Upper lobe of right lung (tissue), 1 donor: ENCODE measurements at regions not wholly inside any gene's neighbourhood (a gene's known extent, or its start where the extent isn't known, plus 50 kb on each side); places are given as distances from the start of the nearest gene placed in this dataset.

ENCODE experiments used
- ATAC-seq: fragments of 200-7000 bp; cut with Tn5 transposase; one replicate; pipeline ENCODE4 v1.9.1; 2020; ENCODE audit warnings: mild to moderate bottlenecking, moderate library complexity
- DNase-seq: peaks from one replicate; pipeline ENCODE4 v3.0.0-alpha.2; 2020
- H3K27ac ChIP-seq: fragments of 200-600 bp; one replicate; pipeline ENCODE4 v1.8.0; 2022
- H3K27me3 ChIP-seq: fragments of 200-600 bp; one replicate; pipeline ENCODE4 v1.8.0; 2022; ENCODE audit warnings: mild to moderate bottlenecking
- H3K36me3 ChIP-seq: fragments of 200-600 bp; one replicate; pipeline ENCODE4 v1.8.0; 2022
- H3K4me1 ChIP-seq: fragments of 200-600 bp; one replicate; pipeline ENCODE4 v1.8.0; 2022
- H3K4me3 ChIP-seq: fragments of 200-600 bp; one replicate; pipeline ENCODE4 v1.8.0; 2022; ENCODE audit warnings: mild to moderate bottlenecking
- H3K9me3 ChIP-seq: fragments of 200-600 bp; one replicate; pipeline ENCODE4 v1.8.0; 2022
- CTCF ChIP-seq: fragments of 200-600 bp; IDR thresholded peaks from one replicate; pipeline ENCODE4 v1.8.0; 2022; ENCODE audit warnings: antibody characterized with exemption
- intact Hi-C: fragments of 100-400 bp; cut with DNase I; formaldehyde crosslinking; loops from one replicate; pipeline ENCODE4 v1.11.0; 2022
- donor health status: DM: no; HTN: yes; CAD: no; lungs with severe emphysema.

GRCh38 chr12:97968641-97969197, 506.1 kb downstream of the RMST start:
- intact Hi-C loops = no loop called here
- Histone ChIP-seq H3K4me3 (no peak overlapping the region), H3K27me3 (no peaks in the 10 kb centered on the region), H3K36me3 (no peaks in the 10 kb centered on the region), H3K9me3 (no peaks in the 10 kb centered on the region), H3K4me1 (no peaks in the 10 kb centered on the region), H3K27ac (no peak overlapping the region)
- DNase-seq = no peak
- ATAC-seq = no peak
- TF ChIP-seq CTCF = no peak

GRCh38 chr12:97977870-97978405, 515.3 kb downstream of the RMST start:
- intact Hi-C loops = no loop called here
- ATAC-seq = no peak
- Histone ChIP-seq H3K9me3 (no peaks in the 10 kb centered on the region), H3K27me3 (no peaks in the 10 kb centered on the region), H3K4me1 (no peaks in the 10 kb centered on the region), H3K36me3 (no peaks in the 10 kb centered on the region), H3K4me3 (no peak overlapping the region), H3K27ac (no peak overlapping the region)
- TF ChIP-seq CTCF = no peak
- no peak for DNase-seq

- Histone ChIP-seq H3K9me3 (no peaks in the 10 kb centered on the region), H3K36me3 (no peaks in the 10 kb centered on the region), H3K4me1 (no peaks in the 10 kb centered on the region), H3K27ac (no peak overlapping the region), H3K27me3 (no peaks in the 10 kb centered on the region), H3K4me3 (no peak overlapping the region)
- ATAC-seq (no peak), DNase-seq (no peak)
- no peak for TF ChIP-seq CTCF
- intact Hi-C loops = no loop called here
Observed at GRCh38 chr12:97982684-97983083, 520.1 kb downstream of the RMST start.

GRCh38 chr12:97983796-97984195, 521.2 kb downstream of the RMST start:
- no peak overlapping the region for H3K27ac ChIP-seq
- H3K4me3 ChIP-seq = no peak overlapping the region
- no peaks in the 10 kb centered on the region for H3K36me3 ChIP-seq

GRCh38 chr12:97984436-97984835, 521.8 kb downstream of the RMST start:
- intact Hi-C loops = no loop called here
- no peaks in the 10 kb centered on the region for H3K27me3 ChIP-seq
- ATAC-seq (no peak), DNase-seq (no peak)
- H3K4me3 ChIP-seq = no peak overlapping the region
- TF ChIP-seq CTCF = no peak
- no peaks in the 10 kb centered on the region for H3K4me1 ChIP-seq
- no peak overlapping the region for H3K27ac ChIP-seq
- no peaks in the 10 kb centered on the region for H3K36me3 ChIP-seq
- no peaks in the 10 kb centered on the region for H3K9me3 ChIP-seq

More at GRCh38 chr12:97983796-97984195, 521.2 kb downstream of the RMST start:
- Histone ChIP-seq H3K9me3 (no peaks in the 10 kb centered on the region), H3K27me3 (no peaks in the 10 kb centered on the region), H3K4me1 (no peaks in the 10 kb centered on the region)
- ATAC-seq (no peak), DNase-seq (no peak)
- intact Hi-C loops = no loop called here
- no peak for TF ChIP-seq CTCF
